Keratinocyte (primary cell): ENCODE measurements at regions not wholly inside any gene's neighbourhood (a gene's known extent, or its start where the extent isn't known, plus 50 kb on each side); places are given as distances from the start of the nearest gene placed in this dataset.

Source experiments
- DNase-seq: peaks from one replicate; pipeline ENCODE4 v3.0.0-alpha.2; 2011; ENCODE audit warnings: low read depth, missing footprints, low spot score
- FAIRE-seq: peaks from 2 replicates; lab custom pipeline; 2011; peaks lifted over from hg19 to GRCh38; lab: Jason Lieb, UNC
- H2AFZ ChIP-seq: 2 replicates; pipeline ENCODE4 v1.6.0; 2012; ENCODE audit warnings: low read length, control low read depth, inconsistent platforms; ENCODE audit not compliant: control insufficient read depth
- H3K27ac ChIP-seq: 2 replicates; pipeline ENCODE4 v1.5.1; 2011; ENCODE audit warnings: low read length; ENCODE audit not compliant: control insufficient read depth, insufficient read depth
- H3K27me3 ChIP-seq: 3 replicates; pipeline ENCODE4 v1.6.0; 2011; ENCODE audit warnings: low read length; ENCODE audit not compliant: control insufficient read depth, insufficient read depth; ENCODE audit errors: extremely low read depth
- H3K36me3 ChIP-seq, 2 experiments: 2 replicates in 1 of 2; 3 replicates in 1 of 2; pipeline ENCODE4 v1.5.1; 2011; ENCODE audit warnings: low read length in 2 of 2, mild to moderate bottlenecking in 1 of 2; ENCODE audit not compliant: control insufficient read depth in 2 of 2, insufficient read depth in 2 of 2; ENCODE audit errors: extremely low read depth in 1 of 2
- H3K4me1 ChIP-seq: 3 replicates; pipeline ENCODE4 v1.5.1; 2011; ENCODE audit warnings: low read length; ENCODE audit not compliant: control insufficient read depth, insufficient read depth; ENCODE audit errors: extremely low read depth
- H3K4me2 ChIP-seq: 3 replicates; pipeline ENCODE4 v1.6.0; 2011; ENCODE audit warnings: low read depth, low read length; ENCODE audit not compliant: control insufficient read depth, insufficient read depth; ENCODE audit errors: extremely low read depth
- H3K4me3 ChIP-seq, 3 experiments: fragments of 200-600 bp in 1 of 3; sonication (generic) in 1 of 3; 2 replicates in 2 of 3; 3 replicates in 1 of 3; pipeline ENCODE4 v1.5.1; 2011 to 2016; ENCODE audit warnings: low read length in 3 of 3, mild to moderate bottlenecking in 3 of 3, control low read depth in 2 of 3, inconsistent platforms in 1 of 3, low read depth in 1 of 3, mixed read lengths in 1 of 3, mixed run types in 1 of 3, moderate library complexity in 1 of 3; ENCODE audit not compliant: control insufficient read depth in 2 of 3, insufficient read depth in 2 of 3; ENCODE audit errors: extremely low read depth in 1 of 3
- H3K79me2 ChIP-seq: 2 replicates; pipeline ENCODE4 v1.6.0; 2012; ENCODE audit warnings: low read length; ENCODE audit not compliant: control insufficient read depth, insufficient read depth
- H3K9ac ChIP-seq: 3 replicates; pipeline ENCODE4 v1.6.0; 2011; ENCODE audit warnings: low read length; ENCODE audit not compliant: control insufficient read depth, insufficient read depth; ENCODE audit errors: extremely low read depth
- H3K9me1 ChIP-seq: 3 replicates; pipeline ENCODE4 v1.6.0; 2011; ENCODE audit warnings: low read length; ENCODE audit not compliant: control insufficient read depth, insufficient read depth; ENCODE audit errors: extremely low read depth
- H3K9me3 ChIP-seq: 2 replicates; pipeline ENCODE4 v1.5.1; 2012; ENCODE audit warnings: low read depth, low read length; ENCODE audit not compliant: control insufficient read depth
- H4K20me1 ChIP-seq: 3 replicates; pipeline ENCODE4 v1.6.0; 2011; ENCODE audit warnings: low read length; ENCODE audit not compliant: control insufficient read depth, insufficient read depth; ENCODE audit errors: extremely low read depth
- EZH2 ChIP-seq: IDR thresholded peaks from one replicate; pipeline ENCODE4 v1.6.1; 2012; ENCODE audit warnings: inconsistent platforms, mild to moderate bottlenecking, low read length, moderate library complexity
- dilution Hi-C: fragments of 300-500 bp; cut with MboI; formaldehyde crosslinking; loops from one replicate; pipeline ENCODE4 v1.7.0; 2020; ENCODE audit warnings: low sequenced_read_pairs; ENCODE audit not compliant: extremely low pct_ligation_motif_present
- TF ChIP-seq, protein P1 (sequence below), 3 experiments: IDR thresholded peaks in 1 of 3; conservative IDR thresholded peaks in 1 of 3; optimal IDR thresholded peaks in 1 of 3; 2 replicates in 2 of 3; 3 replicates in 1 of 3; pipeline versions ENCODE3 to v1.5.1; 2011; ENCODE audit warnings: low read length in 3 of 3, mild to moderate bottlenecking in 3 of 3, moderate library complexity in 2 of 3, control low read depth in 1 of 3, inconsistent platforms in 1 of 3; ENCODE audit not compliant: insufficient read depth in 2 of 3; ENCODE audit errors: extremely low read depth in 1 of 3

DNA sequence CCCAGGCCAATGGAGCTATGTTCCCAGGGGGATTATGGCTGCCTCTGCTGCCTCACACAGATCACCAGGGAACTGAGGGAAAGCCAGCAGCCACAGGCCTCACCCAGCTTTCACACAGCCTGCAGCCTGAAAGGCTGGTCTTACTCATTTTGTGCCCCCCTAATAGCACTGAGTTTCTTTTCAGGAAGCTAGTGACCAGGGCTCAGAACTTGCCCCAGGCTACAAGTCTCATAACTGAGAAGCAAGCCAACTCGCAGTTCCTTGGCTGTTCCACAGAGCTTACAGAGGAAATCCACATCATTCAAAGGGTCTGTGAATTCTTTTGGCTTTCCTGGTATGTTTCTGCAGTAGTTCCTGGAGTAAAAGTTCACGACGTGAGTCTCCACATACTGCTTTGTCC, 524.8 kb upstream of the GJE1 start:
- dilution Hi-C loops = no loop called here
- Histone ChIP-seq H3K4me3 (no peak overlapping the region), H3K27ac (no peak overlapping the region), H3K4me2 (no peak overlapping the region), H3K79me2 (no peaks in the 10 kb centered on the region), H3K36me3 (no peaks in the 10 kb centered on the region), H3K9me1 (no peaks in the 10 kb centered on the region), H3K9ac (no peak overlapping the region), H4K20me1 (no peaks in the 10 kb centered on the region), H3K9me3 (no peaks in the 10 kb centered on the region), H3K4me1 (no peaks in the 10 kb centered on the region), H2AFZ (no peak overlapping the region), H3K27me3 (no peaks in the 10 kb centered on the region)
- DNase-seq (no peak), FAIRE-seq (no peak)
- TF ChIP-seq, protein P1, sequence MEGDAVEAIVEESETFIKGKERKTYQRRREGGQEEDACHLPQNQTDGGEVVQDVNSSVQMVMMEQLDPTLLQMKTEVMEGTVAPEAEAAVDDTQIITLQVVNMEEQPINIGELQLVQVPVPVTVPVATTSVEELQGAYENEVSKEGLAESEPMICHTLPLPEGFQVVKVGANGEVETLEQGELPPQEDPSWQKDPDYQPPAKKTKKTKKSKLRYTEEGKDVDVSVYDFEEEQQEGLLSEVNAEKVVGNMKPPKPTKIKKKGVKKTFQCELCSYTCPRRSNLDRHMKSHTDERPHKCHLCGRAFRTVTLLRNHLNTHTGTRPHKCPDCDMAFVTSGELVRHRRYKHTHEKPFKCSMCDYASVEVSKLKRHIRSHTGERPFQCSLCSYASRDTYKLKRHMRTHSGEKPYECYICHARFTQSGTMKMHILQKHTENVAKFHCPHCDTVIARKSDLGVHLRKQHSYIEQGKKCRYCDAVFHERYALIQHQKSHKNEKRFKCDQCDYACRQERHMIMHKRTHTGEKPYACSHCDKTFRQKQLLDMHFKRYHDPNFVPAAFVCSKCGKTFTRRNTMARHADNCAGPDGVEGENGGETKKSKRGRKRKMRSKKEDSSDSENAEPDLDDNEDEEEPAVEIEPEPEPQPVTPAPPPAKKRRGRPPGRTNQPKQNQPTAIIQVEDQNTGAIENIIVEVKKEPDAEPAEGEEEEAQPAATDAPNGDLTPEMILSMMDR (optimal IDR thresholded peaks at IDR 0.05 in 1 of 3, IDR thresholded peaks at IDR 0.05 in 1 of 3, conservative IDR thresholded peaks at IDR 0.05 in 1 of 3; ENCODE audit: extremely low read depth in 1 of 3, insufficient read depth in 2 of 3, low read length in 3 of 3) = no peak
- TF ChIP-seq EZH2 = no peak

- no peak overlapping the region for H3K9ac ChIP-seq
- H2AFZ ChIP-seq = no peak overlapping the region
- H3K4me2 ChIP-seq = no peak overlapping the region
- dilution Hi-C loops = no loop called here
- H3K4me3 ChIP-seq = no peak overlapping the region
- H3K79me2 ChIP-seq = no peaks in the 10 kb centered on the region
- no peaks in the 10 kb centered on the region for H3K4me1 ChIP-seq
- H3K9me3 ChIP-seq = no peaks in the 10 kb centered on the region
- TF ChIP-seq, protein P1 (optimal IDR thresholded peaks at IDR 0.05 in 1 of 3, IDR thresholded peaks at IDR 0.05 in 1 of 3, conservative IDR thresholded peaks at IDR 0.05 in 1 of 3; ENCODE audit: extremely low read depth in 1 of 3, insufficient read depth in 2 of 3, low read length in 3 of 3) = no peak
- no peak for TF ChIP-seq EZH2
- H3K36me3 ChIP-seq = no peaks in the 10 kb centered on the region
- DNase-seq = no peak
- no peaks in the 10 kb centered on the region for H3K27me3 ChIP-seq
- no peaks in the 10 kb centered on the region for H3K9me1 ChIP-seq
- no peaks in the 10 kb centered on the region for H4K20me1 ChIP-seq
- no peak overlapping the region for H3K27ac ChIP-seq
- no peak for FAIRE-seq
Observed at GRCh38 chr6:141598487-141598886, 534.2 kb upstream of the GJE1 start.
